ENCODE measurements at regions not wholly inside any gene's neighbourhood (a gene's known extent, or its start where the extent isn't known, plus 50 kb on each side); places are given as distances from the start of the nearest gene placed in this dataset.

DNA sequence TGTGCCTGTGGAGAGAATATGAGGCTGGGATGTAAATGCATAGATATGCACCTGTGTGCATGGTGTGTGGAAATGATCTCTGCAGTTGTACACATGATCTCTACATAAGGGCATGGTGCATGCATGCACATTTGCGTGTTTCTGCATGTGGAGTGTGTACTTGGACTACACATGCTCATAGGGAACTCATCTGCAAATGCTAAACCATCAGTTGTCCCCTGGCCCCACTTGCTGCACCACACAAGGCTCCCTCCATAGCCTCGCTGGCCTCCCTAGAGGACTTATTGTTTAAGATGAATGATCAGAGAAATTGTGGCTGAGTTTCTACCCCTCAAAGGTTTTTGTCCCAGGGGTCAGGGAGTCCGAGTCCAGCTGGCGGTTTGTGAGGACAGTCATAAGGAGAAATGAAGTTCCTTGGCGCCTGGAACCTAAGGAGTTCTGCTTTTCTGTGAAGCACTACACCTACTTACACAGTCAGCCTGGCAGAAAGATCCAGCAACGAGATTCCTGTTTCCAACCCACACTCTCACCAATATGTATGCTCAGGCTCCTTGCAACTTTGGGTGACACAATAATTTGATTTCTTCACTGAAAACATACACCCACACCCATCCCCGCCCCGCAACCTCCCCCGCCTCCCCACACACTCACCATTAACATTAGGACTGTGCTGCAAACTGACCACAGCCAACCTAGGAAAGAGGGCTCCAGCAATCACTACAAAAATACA is 79.9 kb upstream of the CPEB4 start:
- DNase-seq, result no peak

DNA sequence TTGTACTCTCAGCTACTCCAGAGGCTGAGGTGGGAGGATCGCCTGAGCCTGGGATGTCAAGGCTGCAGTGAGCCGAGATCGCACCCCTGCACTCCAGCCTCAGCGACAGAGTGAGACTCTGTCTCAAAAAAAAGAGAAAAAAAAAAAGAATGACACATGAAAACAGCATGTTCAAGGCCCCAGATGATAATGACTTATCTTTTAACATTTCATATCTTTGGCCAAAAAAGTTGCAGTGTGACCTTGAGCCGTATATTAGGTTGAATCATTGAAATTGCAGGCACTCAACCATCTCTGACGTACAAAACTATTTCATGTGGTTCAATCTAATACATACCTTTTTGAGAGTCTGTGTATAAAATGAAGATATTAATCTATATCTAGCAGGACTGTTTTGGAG is 79.1 kb upstream of the CPEB4 start:
- no peak for DNase-seq

DNA sequence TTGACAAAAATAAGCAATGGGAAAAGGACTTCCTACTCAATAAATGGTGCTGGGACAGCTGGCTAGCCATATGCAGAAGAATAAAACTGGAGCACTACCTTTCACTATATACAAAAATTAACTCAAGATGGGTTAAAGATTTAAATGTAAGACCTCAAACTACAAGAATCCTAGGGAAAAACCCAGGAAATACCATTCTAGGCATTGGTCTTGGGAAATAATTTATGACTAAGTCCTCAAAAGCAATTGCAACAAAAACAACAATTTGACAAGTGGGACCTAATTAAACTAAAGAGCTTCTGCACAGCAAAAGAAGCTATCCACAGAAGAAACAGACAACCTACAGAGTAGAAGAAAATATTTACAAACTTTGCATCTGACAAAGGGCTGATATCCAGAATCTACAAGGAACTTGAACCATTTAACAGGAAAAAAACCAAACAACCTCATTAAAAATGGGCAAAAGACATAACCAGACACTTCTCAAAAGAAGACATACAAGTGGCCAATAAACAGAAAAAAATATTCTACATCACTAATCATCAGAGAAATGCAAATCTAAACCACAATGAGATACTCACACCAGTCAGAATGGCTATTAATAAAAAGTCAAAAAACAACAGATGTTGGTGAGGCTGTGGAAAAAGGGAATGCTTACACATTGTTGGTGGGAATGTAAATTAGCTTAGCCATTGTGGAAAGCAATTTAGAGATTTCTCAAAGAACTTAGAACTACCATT is 75.2 kb upstream of the CPEB4 start:
- no peak for DNase-seq

DNA sequence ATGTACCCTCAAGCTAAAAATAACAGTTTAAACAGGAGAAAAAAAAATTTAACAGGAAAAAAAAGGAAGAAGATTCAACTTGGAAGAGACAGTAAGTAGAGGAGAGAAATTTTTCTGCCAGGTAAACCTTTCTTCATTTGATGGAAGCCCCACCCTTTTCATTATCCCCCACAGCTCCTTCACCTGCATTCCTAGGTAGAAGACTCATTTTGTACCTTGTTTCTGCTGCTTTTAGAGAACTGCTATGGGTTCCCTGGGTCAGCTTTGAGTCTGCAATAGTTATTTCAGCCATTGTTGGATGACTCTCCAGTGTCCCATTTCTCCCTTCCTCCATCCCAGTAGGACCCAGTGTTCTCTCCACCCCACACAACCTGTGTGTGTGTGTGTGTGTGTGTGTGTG is 74.1 kb upstream of the CPEB4 start:
- no peak for DNase-seq

DNA sequence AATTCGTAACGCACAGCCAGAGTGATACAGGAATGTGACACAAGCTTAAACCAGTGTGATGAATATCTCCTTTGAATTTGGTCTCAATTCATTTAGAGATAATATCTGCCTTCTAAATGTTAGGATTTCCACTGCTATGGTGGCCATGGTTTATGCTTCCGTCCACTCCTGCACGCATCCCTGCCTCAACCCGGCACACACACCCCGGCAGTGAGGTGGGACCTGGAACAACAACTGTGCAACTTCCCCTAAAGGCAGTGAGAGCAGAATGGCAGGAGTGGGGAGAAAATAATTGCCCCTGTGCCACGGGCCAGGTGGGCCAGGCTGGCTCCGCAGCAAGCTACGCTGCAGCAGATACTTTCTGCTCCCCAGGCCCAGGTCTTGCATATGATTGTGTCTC is 72.6 kb upstream of the CPEB4 start:
- DNase-seq, result no peak

DNA sequence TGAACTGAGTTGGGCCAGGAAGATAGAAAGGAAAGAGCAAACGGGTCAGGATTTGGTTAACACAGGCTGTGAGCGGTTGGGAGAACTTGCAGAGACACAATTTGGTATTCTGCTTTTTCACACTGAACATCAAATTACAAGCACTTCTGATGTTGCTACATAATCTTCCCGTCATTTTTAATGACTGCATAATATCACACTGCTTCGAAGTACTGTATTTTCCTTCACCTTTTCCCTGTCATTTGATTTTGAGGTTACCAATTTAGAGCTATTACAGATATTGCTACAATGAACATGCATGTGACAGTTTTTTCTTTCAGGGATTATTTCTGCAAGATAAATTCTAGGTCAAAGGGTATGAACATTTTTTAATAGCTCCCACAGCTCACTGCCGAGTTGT is 71.4 kb upstream of the CPEB4 start:
- DNase-seq, result no peak

DNA sequence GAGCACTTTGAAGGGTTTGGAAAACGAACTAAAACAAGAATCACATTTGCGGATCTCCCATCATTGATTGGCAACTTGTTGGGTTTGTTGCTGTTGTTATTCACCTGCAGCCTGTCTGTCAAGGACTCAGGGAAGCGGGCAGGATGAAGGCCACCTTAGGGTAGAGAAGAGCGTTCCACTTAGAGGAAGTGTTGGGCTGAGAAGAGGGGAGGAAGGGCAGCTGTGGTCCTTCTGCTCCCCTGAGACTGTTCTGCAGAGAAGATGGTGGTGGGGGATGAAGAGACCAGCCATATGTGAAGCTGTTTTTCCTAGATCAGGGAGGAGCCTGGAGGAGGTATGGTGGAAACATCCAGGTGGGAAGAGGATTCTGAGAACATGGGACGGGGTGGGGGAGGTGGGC is 70.6 kb upstream of the CPEB4 start:
- DNase-seq, result no peak

DNA sequence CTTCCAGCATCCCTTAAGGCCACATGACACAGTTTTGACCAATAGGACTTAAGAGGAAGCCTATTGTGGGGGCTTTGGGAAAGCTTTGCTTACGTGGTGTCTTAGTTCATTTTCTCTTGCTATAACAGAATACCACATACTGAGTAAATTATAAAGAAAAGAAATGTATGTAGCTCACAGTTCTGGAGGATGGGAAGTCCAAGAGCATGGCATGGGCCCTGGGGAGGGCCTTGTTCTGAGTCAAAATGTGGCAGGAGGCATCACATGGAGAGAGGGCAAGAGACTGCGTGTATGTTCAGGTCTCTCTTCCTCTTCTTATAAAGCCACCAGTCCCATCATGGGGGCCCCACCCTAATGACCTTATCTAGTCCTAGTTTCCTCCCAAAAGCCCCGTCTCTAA is 68.6 kb upstream of the CPEB4 start:
- DNase-seq, result no peak

DNA sequence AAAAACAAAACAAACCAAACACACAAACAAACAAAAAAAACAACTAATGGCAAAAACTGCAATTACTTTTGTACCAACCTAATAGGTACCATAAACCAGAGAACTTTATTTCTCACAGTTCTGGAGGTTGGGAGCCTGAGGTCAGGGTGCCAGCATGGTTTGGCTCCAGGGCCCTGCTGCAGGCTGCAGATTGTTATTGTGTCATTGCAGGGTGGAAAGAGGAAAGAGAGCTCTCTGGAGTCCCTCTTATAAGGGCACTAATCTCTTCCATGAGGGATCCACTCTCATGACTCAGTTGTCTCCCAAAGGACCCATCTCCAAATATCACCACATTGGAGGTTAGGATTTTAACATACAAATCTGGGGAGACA is 64.9 kb upstream of the CPEB4 start:
- DNase-seq, result no peak

DNA sequence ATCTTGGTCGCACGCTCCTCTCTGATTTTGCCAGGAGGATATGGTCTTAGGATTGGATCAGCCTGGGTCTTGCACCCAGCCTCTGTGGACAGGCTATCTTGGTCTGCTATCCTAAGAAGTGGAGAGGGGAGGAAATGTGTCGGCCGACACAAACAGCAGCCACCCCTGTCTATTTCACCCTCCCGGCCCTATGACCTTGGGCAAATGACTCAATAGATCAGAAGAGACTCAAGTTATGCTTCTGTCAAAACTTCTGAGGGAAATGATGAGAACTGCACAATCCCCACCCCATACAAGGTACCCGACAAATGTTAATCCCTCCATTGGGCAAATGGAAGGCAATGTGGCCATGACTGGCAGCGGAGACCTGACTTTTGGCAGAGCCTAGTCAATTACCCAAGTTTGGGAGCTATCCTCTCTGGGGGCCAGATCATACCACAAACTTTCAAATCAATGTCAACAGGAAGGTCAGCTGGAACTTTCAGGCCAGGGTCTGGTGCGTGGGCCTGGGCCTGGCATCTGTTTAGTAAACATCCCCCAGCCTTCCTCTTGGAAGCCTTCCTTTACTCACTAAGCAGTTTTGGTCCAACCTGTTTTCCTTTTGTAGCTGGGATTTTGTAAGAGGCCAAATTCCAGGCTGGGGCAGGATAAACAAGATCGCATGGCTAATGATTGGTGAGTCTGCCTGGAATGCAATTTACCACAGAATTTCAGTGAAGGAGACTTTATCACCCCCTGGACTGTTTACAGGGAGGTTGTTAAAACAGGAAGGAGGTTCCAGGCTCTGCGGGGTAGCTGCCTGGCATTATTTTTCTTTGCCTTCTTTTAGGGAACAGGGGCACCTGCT is 64.2 kb upstream of the CPEB4 start:
- DNase-seq, result no peak

DNA sequence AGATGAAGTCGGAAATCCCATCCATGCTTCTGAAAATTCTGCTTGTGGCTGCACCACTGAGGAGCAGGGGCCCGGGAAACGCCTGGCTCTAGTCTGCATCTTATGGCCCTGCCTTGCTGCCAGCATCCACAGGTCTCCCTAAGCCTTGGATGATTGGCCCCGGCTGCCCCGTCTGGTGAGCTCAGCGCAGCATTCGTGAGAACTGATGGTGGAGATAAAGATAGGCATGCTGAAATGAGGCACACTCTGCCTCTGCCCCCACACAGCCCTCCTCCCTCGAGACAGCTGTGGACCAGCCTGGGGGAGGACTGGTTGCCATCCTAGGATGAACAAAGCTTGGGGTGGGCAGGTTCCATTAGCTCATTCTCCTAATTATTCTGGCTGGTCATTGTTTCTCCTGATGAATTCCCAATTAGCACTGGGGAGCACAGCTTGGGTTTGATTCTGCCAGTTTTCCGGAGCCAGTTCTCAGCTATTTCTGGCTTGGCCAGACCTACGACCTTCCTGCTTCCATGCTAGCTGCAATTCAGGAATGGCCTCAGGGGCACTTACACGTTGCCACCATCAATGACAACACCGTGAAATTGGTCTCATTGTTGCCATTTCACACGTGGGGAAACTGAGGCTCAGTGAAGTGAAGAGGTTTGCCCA is 62.8 kb upstream of the CPEB4 start:
- no peak for DNase-seq

DNA sequence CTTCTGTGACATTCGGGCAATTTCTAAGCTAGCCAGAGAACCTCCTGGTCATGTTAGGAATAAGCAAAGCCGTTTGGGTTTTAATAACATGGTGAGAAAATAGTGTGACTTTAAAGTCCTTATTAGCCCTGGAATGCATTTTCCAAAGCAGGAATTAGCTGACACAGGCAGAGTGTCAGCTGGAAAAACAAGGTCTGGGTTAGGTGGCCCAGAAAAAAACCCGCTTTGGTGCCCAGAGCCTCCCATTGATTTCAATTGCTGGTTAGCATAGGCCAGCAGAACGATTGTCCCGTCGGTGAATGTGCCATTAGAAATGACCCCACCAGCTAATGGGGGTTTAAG is 62.1 kb upstream of the CPEB4 start:
- DNase-seq, result no peak

DNA sequence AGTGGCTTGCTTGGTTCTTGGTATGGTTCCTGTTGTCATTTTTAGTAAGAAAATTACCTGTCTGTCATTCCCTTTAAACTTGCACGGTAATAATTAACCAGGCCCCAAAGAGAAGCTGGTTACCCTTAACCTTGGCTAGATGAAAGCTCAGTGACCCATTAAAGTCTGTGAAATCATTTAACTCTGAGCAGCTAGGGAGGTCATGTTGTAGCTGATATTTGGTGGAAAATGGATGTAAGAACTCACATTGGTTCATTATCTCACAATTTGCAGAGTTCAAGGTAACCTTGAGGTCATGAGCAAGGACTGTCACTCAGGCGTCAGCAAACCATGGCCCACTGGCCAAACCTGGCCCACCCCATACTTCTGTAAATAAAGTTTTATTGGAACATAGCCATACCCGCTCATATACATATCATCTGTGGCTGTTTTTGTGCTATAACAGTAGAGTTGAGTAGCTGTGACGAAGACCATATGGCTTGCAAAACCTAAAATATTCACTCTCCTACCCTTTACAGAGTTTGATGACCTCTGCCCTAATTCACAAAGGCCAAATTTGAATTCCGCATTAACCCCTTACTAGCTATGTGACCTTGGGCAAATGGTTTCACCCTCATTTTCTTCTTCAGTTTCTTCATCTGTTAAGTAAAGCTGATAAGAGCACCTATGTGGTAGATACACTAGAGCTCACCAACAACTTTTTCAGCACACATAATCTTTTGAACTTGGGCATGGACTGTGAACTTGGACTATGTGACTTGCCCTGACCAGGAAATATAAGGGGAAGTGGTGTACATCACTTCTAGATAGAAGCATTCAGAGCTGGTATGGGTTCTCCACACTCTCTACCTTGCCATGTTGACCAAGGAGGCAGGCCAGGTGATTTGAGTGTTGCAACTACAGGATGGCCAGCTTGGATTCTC is 61.5 kb upstream of the CPEB4 start:
- no peak for DNase-seq

DNA sequence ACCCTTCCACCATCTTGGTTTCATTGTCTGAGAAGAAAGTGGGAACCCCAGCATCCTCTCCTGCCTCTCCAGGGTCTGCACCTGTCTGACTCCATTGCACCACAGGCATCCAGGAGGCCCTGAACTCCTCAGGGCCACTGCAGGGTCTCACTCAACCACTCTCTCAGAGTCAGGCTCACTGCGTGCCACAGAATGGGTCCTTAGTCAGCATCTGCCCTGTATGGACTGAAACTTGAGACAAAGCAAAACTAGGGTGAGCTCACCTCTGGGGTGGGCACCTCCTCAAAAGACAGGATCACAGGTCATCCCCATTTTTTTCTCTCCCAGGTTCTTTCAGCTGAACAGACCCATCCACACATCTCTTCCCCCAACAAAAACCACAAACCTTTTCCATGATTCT is 59.2 kb upstream of the CPEB4 start:
- DNase-seq, result no peak

DNA sequence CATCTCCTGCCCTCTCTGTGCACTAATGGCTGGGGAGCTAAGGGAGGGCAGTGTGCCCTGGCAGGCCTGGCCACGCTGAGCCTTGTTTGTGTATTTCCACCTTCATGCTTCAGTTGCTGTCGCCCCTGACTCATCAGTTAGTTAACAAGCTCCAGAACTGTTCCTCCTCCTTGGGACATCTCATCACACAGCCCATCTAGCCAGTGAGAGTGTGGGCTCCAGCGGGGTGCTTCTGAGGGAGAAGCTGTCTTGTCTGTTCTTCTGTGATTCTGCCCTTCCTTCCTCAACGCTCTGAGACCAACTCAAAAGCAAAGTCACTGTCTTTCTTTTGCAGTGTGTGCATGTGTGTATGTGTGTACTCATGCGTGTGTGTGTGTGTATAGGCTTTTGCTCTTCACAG is 58.3 kb upstream of the CPEB4 start:
- DNase-seq, result no peak

DNA sequence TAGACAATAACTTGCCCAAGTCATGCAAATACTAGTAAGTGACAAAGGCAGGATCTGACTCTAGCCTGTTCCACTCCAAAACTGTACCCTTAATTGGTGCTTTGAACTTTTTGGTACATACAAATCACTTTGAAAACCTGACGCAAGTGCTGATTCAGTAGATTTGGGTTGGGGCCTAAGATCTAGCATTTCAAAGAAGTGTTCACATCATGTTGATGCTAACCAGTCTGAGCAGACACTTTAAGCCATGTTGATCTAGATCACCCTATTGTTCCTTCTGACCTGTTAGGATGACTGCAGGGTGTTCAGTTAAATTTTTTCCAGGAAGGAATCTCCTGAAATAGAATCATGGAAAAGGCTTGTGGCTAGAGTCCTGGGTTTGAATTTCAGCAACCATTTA is 57.7 kb upstream of the CPEB4 start:
- DNase-seq, result no peak

DNA sequence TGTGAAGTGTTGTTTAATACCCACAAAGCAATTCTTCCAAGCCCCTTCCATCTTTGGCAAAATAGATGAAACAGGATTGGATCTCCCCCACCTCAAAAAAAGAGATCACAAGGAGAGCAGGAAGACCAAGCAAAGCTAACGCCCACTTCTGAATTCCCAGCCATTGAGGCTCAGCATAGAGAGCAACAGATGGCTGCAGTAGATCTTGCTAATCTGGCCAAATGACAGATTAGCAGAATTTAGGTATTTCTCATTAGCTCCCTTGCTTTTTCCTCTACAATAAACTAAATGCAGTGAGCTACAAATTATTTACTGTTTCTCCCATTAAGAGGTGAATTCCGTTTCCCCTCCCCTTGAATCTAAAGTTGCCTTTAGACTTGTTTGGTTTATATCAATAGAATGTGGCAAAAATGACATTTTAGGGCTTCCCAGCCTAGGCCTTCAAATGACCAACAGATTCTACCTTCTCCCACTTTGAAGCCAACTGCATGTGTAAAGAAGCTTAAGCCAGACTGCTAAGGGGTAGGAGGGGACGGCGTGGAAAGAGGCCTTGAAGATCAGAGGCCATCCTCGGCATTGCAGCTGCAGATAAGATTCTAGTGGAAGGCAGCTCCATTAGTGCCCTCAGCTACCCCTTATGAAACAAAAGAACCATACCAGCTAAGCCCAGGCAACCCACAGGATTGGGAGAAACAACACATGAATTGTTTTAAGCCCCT is 56.8 kb upstream of the CPEB4 start:
- no peak for DNase-seq

DNA sequence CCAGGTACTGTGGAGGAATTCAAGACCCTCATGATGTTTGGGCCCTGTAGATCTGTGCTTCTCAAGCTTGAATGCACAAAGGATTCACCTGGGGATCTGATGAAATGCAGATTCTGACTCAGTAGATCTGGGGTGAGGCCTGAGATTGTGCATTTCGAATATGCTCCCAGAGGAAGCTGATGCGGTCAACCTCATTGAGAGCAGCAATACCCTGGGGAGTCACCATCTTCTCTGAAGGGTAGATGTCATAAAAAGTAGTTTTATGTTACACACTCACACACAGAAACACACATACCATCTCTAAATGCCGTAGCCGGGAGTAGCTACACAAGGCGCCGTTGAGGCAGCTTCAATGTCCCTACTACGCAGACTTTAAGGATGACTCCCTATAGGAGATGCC is 55.8 kb upstream of the CPEB4 start:
- no peak for DNase-seq

DNA sequence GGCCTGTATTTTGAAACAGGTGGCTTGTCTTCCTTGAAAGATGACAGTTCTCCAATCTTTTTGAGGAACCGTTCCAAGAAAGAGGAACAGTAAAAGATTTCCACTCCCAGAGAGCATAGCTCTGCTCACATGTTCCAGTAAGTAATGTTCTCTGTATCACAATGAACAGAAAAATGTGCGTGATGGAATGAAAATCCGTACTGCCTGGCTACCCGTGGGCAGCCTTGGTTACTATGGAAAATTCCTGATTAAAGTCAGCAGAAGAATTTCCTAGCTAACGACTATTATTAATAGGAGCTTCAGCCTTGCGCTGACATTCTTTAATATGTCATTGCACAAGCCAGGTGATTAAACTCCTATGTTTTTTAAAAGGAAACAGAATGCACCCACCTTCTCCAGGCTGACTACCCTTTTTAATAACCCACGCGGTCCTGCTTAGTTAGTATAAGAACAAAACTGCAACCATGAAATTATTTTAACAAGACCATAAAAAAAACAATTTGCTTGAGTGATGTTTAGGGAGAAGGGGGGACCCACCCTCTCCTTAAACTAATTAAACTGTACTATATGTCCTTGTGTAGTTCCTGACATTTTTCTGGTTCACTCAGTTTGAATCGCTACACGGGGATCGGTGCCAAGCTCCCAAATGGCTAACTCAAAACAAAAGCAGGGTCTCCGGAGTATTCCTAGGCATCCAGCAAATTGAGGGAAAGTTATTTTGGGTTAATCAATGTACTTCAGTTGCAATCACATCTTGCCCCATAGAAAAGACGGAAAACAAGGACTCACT is 54.8 kb upstream of the CPEB4 start:
- DNase-seq, result no peak

DNA sequence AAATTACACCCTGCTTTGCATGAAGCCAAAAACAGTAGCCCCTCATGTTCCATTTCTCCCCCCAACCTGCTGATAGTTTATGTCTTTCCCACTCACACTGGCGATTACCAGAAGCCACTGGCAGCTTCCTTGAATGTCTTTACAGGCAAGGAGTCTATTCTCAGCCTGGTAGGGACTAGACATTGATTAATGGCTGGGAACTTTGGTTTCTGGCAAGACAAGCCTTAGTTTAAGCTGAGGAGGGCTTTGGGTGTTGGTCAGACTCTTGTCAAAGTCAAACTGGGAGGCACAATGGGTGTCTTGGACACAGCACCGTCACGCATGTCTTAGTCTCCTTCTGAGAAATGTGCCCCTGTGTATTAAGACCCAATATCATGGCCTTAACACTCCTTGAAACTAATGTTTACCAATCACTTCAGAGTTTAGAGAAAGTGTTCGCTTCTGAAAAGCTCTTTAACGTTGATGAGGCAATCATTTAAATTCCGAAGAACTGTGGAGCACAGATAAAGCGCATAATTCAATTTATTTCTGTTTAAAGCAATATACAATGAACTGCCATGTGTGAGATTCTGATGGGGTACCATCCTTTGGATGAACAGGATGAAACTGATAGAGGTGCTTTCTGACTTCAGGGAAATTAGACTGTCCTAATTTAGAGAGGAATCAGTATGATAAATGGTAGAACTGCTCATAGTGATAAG is 53.9 kb upstream of the CPEB4 start:
- DNase-seq, result no peak

Measured in T-helper 1 cell (primary cell).